CD14-positive monocyte (primary cell): ENCODE measurements at regions not wholly inside any gene's neighbourhood (a gene's known extent, or its start where the extent isn't known, plus 50 kb on each side); places are given as distances from the start of the nearest gene placed in this dataset.

Experiments
- DNase-seq, 3 donors: peaks; one replicate each; pipeline ENCODE4 v3.0.0-alpha.2; 2011 to 2022
- H2AFZ ChIP-seq: 2 replicates; pipeline ENCODE4 v1.6.0; 2012; ENCODE audit warnings: mild to moderate bottlenecking, low read depth, low read length, inconsistent platforms; ENCODE audit not compliant: insufficient read depth, poor library complexity, severe bottlenecking
- H3K27ac ChIP-seq, 2 donors: 1 replicate in 1 of 2; 2 replicates in 1 of 2; pipeline ENCODE4 v1.5.1; 2012 to 2013; ENCODE audit warnings: low read length in 2 of 2, control low read depth in 1 of 2, inconsistent platforms in 1 of 2, low read depth in 1 of 2, mild to moderate bottlenecking in 1 of 2
- H3K27me3 ChIP-seq, 2 donors: one replicate each; pipeline versions ENCODE4 v1.6.0 to v1.6.1; 2011 to 2013; ENCODE audit warnings: low read length in 2 of 2; ENCODE audit not compliant: control insufficient read depth in 2 of 2, insufficient read depth in 2 of 2
- H3K36me3 ChIP-seq, 2 donors: replicated peaks in 1 of 2; 1 replicate in 1 of 2; 2 replicates in 1 of 2; pipeline versions ENCODE4 v1.5.1 to v1.6.1; 2012 to 2013; ENCODE audit warnings: low read length in 2 of 2, control low read depth in 1 of 2, inconsistent platforms in 1 of 2, mild to moderate bottlenecking in 1 of 2; ENCODE audit not compliant: insufficient read depth in 2 of 2, control insufficient read depth in 1 of 2
- H3K4me1 ChIP-seq, 2 donors: 1 replicate in 1 of 2; 2 replicates in 1 of 2; pipeline versions ENCODE4 v1.5.1 to v1.6.1; 2012 to 2013; ENCODE audit warnings: low read length in 2 of 2, control low read depth in 1 of 2, inconsistent platforms in 1 of 2, mild to moderate bottlenecking in 1 of 2, moderate library complexity in 1 of 2; ENCODE audit not compliant: insufficient read depth in 2 of 2, control insufficient read depth in 1 of 2
- H3K4me2 ChIP-seq: replicated peaks from 2 replicates; pipeline ENCODE3; 2012; ENCODE audit warnings: low read length, moderate library complexity, mild to moderate bottlenecking; ENCODE audit not compliant: poor library complexity, severe bottlenecking; ENCODE audit errors: extremely low read depth
- H3K4me3 ChIP-seq, 3 experiments: fragments of 200-600 bp in 1 of 3; sonication (generic) in 1 of 3; replicated peaks in 1 of 3; 1 replicate in 2 of 3; 2 replicates in 1 of 3; pipeline ENCODE4 v1.5.1; 2011 to 2013; ENCODE audit warnings: low read length in 3 of 3, mild to moderate bottlenecking in 3 of 3, control low read depth in 2 of 3, low read depth in 2 of 3, inconsistent platforms in 1 of 3, moderate library complexity in 1 of 3
- H3K79me2 ChIP-seq: 2 replicates; pipeline ENCODE4 v1.6.0; 2012; ENCODE audit warnings: mild to moderate bottlenecking, control low read depth, inconsistent platforms, low read length, moderate library complexity; ENCODE audit not compliant: insufficient read depth
- H3K9ac ChIP-seq: 2 replicates; pipeline ENCODE4 v1.6.0; 2017; ENCODE audit warnings: low read length, mild to moderate bottlenecking; ENCODE audit not compliant: insufficient read depth, poor library complexity, severe bottlenecking
- H3K9me3 ChIP-seq, 2 donors: replicated peaks in 1 of 2; 1 replicate in 1 of 2; 2 replicates in 1 of 2; pipeline versions ENCODE4 v1.5.1 to v1.6.1; 2012 to 2013; ENCODE audit warnings: low read length in 2 of 2, control low read depth in 1 of 2; ENCODE audit not compliant: control insufficient read depth in 1 of 2, insufficient read depth in 1 of 2
- H4K20me1 ChIP-seq: 2 replicates; pipeline ENCODE4 v1.6.0; 2012; ENCODE audit warnings: mild to moderate bottlenecking, low read length, control low read depth, moderate library complexity; ENCODE audit not compliant: insufficient read depth
- H3K27ac Mint-ChIP-seq, 7 donors: one replicate each; pipeline ENCODE4 v1.8.0; 2020; ENCODE audit warnings: mild to moderate bottlenecking in 7 of 7, mixed read lengths in 7 of 7, moderate library complexity in 6 of 7, inconsistent platforms in 2 of 7
- H3K27me3 Mint-ChIP-seq, 3 donors: one replicate each; pipeline ENCODE4 v1.8.0; 2021 to 2022; ENCODE audit warnings: low read depth in 3 of 3, mild to moderate bottlenecking in 3 of 3, mixed read lengths in 3 of 3, moderate library complexity in 3 of 3, inconsistent platforms in 1 of 3
- H3K36me3 Mint-ChIP-seq, 2 donors: one replicate each; pipeline ENCODE4 v1.8.0; 2020; ENCODE audit warnings: mixed read lengths in 2 of 2, inconsistent platforms in 1 of 2, mild to moderate bottlenecking in 1 of 2
- H3K4me1 Mint-ChIP-seq: one replicate; pipeline ENCODE4 v1.8.0; 2020; ENCODE audit warnings: mild to moderate bottlenecking, mixed read lengths
- H3K4me3 Mint-ChIP-seq, 2 donors: one replicate each; pipeline ENCODE4 v1.8.0; 2020; ENCODE audit warnings: mild to moderate bottlenecking in 2 of 2, mixed read lengths in 2 of 2, moderate library complexity in 1 of 2
- H3K9me3 Mint-ChIP-seq, 7 donors: one replicate each; pipeline ENCODE4 v1.8.0; 2020 to 2022; ENCODE audit warnings: mixed read lengths in 7 of 7, mild to moderate bottlenecking in 6 of 7, moderate library complexity in 6 of 7, inconsistent platforms in 2 of 7
- CTCF ChIP-seq: fragments of 200-600 bp; IDR thresholded peaks from one replicate; pipeline ENCODE4 v1.8.0; 2022; ENCODE audit warnings: antibody characterized with exemption, mild to moderate bottlenecking
- WGBS: methylation state at CpG from one replicate; pipeline ENCODE4 v1.1.5; 2013; ENCODE audit warnings: missing lambda C conversion rate; ENCODE audit not compliant: insufficient coverage; 5-methylcytosine and 5-hydroxymethylcytosine counted together
- intact Hi-C, 2 donors: fragments of 100-400 bp; cut with micrococcal nuclease; formaldehyde crosslinking; loops; one replicate each; pipeline versions ENCODE4 v1.15.0 to v1.15.1; 2023

GRCh38 chr4:14008494-14008893, 381.0 kb upstream of the BOD1L1 start:
- no CpG with 5 or more reads among the region's 3 CpGs for WGBS
- Mint-ChIP-seq H3K27ac (peak overlapping the region in 1 of 7 donors; percentile 42), H3K9me3 (peaks cover 0 to 5% (median 3%) of the 10 kb centered on the region in 7 donors), H3K27me3 (no peaks in the 10 kb centered on the region), H3K4me3 (no peak overlapping the region), H3K4me1 (peaks cover 10% of the 10 kb centered on the region), H3K36me3 (no peaks in the 10 kb centered on the region)
- no peaks in the 10 kb centered on the region for H3K79me2 ChIP-seq
- no peak overlapping the region for H3K4me3 ChIP-seq
- H3K4me2 ChIP-seq: no peak overlapping the region
- H3K9ac ChIP-seq: no peak overlapping the region
- intact Hi-C loops: no loop called here
- no peak for TF ChIP-seq CTCF
- H2AFZ ChIP-seq: no peak overlapping the region
- DNase-seq: peak; percentile 25 to 60 (median 42)
- peaks cover 0 to 1% of the 10 kb centered on the region in 2 donors for H3K9me3 ChIP-seq
- H4K20me1 ChIP-seq: no peaks in the 10 kb centered on the region
- H3K27me3 ChIP-seq: no peaks in the 10 kb centered on the region
- no peak overlapping the region for H3K27ac ChIP-seq
- H3K4me1 ChIP-seq: peaks cover 0 to 11% of the 10 kb centered on the region in 2 donors
- no peaks in the 10 kb centered on the region for H3K36me3 ChIP-seq

GRCh38 chr4:14018191-14018853, 390.8 kb upstream of the BOD1L1 start:
- Histone ChIP-seq H3K4me2 (no peak overlapping the region), H4K20me1 (no peaks in the 10 kb centered on the region), H3K9me3 (peaks cover 8 to 11% of the 10 kb centered on the region in 2 donors), H3K36me3 (no peaks in the 10 kb centered on the region), H3K79me2 (no peaks in the 10 kb centered on the region), H3K4me3 (no peak overlapping the region), H3K27ac (no peak overlapping the region), H3K9ac (no peak overlapping the region), H3K27me3 (no peaks in the 10 kb centered on the region), H2AFZ (no peak overlapping the region), H3K4me1 (no peaks in the 10 kb centered on the region)
- Mint-ChIP-seq H3K27me3 (peaks cover 0 to 2% (median 1%) of the 10 kb centered on the region in 3 donors), H3K9me3 (peaks cover 9 to 35% (median 17%) of the 10 kb centered on the region in 7 donors), H3K36me3 (no peaks in the 10 kb centered on the region), H3K4me3 (no peak overlapping the region), H3K4me1 (no peaks in the 10 kb centered on the region), H3K27ac (peak overlapping the region in 1 of 7 donors; percentile 20)
- no peak for DNase-seq
- 94% methylated on average over 2 of the region's 5 CpGs for WGBS
- TF ChIP-seq CTCF: no peak
- intact Hi-C loops: no loop called here
